IPS-NIHi11 (cell line): ENCODE measurements at regions not wholly inside any gene's neighbourhood (a gene's known extent, or its start where the extent isn't known, plus 50 kb on each side); places are given as distances from the start of the nearest gene placed in this dataset.

Experiments
- DNase-seq: peaks from one replicate; pipeline ENCODE4 v3.0.0; 2012; ENCODE audit warnings: mixed read lengths, low spot score

GRCh38 chr10:108411894-108412293, 1247.4 kb upstream of the SORCS1 start:
- no peak for DNase-seq

GRCh38 chr10:108411206-108411605, 1246.7 kb upstream of the SORCS1 start:
- DNase-seq: no peak

- DNase-seq: no peak
Measured at GRCh38 chr10:108410236-108410635, 1245.7 kb upstream of the SORCS1 start.

- DNase-seq: no peak
Measured at GRCh38 chr10:108409306-108409705, 1244.8 kb upstream of the SORCS1 start.

- DNase-seq: no peak
Measured at GRCh38 chr10:108404155-108404554, 1239.6 kb upstream of the SORCS1 start.

- DNase-seq: no peak
Measured at GRCh38 chr10:108399465-108399864, 1235.0 kb upstream of the SORCS1 start.

GRCh38 chr10:108393089-108393488, 1228.6 kb upstream of the SORCS1 start:
- DNase-seq: no peak

- DNase-seq: no peak
Measured at GRCh38 chr10:108392286-108392685, 1227.8 kb upstream of the SORCS1 start.

- DNase-seq: no peak
Measured at GRCh38 chr10:108388706-108389105, 1224.2 kb upstream of the SORCS1 start.

- DNase-seq: no peak
Measured at GRCh38 chr10:108385963-108386362, 1221.5 kb upstream of the SORCS1 start.

- no peak for DNase-seq
Measured at GRCh38 chr10:108384378-108384777, 1219.9 kb upstream of the SORCS1 start.

- DNase-seq: no peak
Measured at GRCh38 chr10:108378779-108379178, 1214.3 kb upstream of the SORCS1 start.

- DNase-seq: no peak
Measured at GRCh38 chr10:108375691-108376090, 1211.2 kb upstream of the SORCS1 start.

GRCh38 chr10:108374991-108375390, 1210.5 kb upstream of the SORCS1 start:
- DNase-seq: no peak

GRCh38 chr10:108365541-108365940, 1201.0 kb upstream of the SORCS1 start:
- no peak for DNase-seq

- no peak for DNase-seq
Measured at GRCh38 chr10:108363576-108363975, 1199.1 kb upstream of the SORCS1 start.

GRCh38 chr10:108362961-108363360, 1198.5 kb upstream of the SORCS1 start:
- DNase-seq: no peak

GRCh38 chr10:108362296-108362695, 1197.8 kb upstream of the SORCS1 start:
- no peak for DNase-seq

GRCh38 chr10:108360187-108360586, 1195.7 kb upstream of the SORCS1 start:
- DNase-seq: no peak

- peak; percentile 8 for DNase-seq
Measured at GRCh38 chr10:108358912-108359311, 1194.4 kb upstream of the SORCS1 start.

GRCh38 chr10:108352771-108353170, 1188.3 kb upstream of the SORCS1 start:
- no peak for DNase-seq

- DNase-seq: no peak
Measured at GRCh38 chr10:108348215-108348614, 1183.7 kb upstream of the SORCS1 start.

- no peak for DNase-seq
Measured at GRCh38 chr10:108346066-108346465, 1181.6 kb upstream of the SORCS1 start.

- DNase-seq: no peak
Measured at GRCh38 chr10:108338146-108338545, 1173.6 kb upstream of the SORCS1 start.

GRCh38 chr10:108336836-108337235, 1172.3 kb upstream of the SORCS1 start:
- no peak for DNase-seq
